ENCODE measurements at regions not wholly inside any gene's neighbourhood (a gene's known extent, or its start where the extent isn't known, plus 50 kb on each side); places are given as distances from the start of the nearest gene placed in this dataset.
A peak's percentile ranks its signal among the peaks of the same experiment; 100 is the strongest.

GRCh38 chr10:89879121-89879520, 177.7 kb downstream of the KIF20B start:
- FAIRE-seq (no peak), DNase-seq (ENCODE audit: low read depth, low spot score) (no peak)
- Histone ChIP-seq H2AFZ (ENCODE audit: control insufficient read depth, low read length) (no peak overlapping the region), H3K4me1 (ENCODE audit: control insufficient read depth, extremely low read depth, insufficient read depth, low read length) (no peaks in the 10 kb centered on the region), H3K9me3 (ENCODE audit: control insufficient read depth, low read depth, low read length) (no peaks in the 10 kb centered on the region), H3K9ac (ENCODE audit: control insufficient read depth, extremely low read depth, insufficient read depth, low read length) (no peak overlapping the region), H3K27me3 (ENCODE audit: control insufficient read depth, extremely low read depth, insufficient read depth, low read length) (no peaks in the 10 kb centered on the region), H3K27ac (ENCODE audit: control insufficient read depth, insufficient read depth, low read length) (no peak overlapping the region), H3K9me1 (ENCODE audit: control insufficient read depth, extremely low read depth, insufficient read depth, low read length) (no peaks in the 10 kb centered on the region), H3K4me3 (ENCODE audit: control insufficient read depth in 2 of 3, extremely low read depth in 1 of 3, insufficient read depth in 2 of 3, low read depth in 1 of 3, low read length in 3 of 3) (no peak overlapping the region), H4K20me1 (ENCODE audit: control insufficient read depth, extremely low read depth, insufficient read depth, low read length) (no peaks in the 10 kb centered on the region), H3K79me2 (ENCODE audit: control insufficient read depth, insufficient read depth, low read length) (no peaks in the 10 kb centered on the region), H3K4me2 (ENCODE audit: control insufficient read depth, extremely low read depth, insufficient read depth, low read depth, low read length) (no peak overlapping the region), H3K36me3 (ENCODE audit: control insufficient read depth in 2 of 2, extremely low read depth in 1 of 2, insufficient read depth in 2 of 2, low read length in 2 of 2) (no peaks in the 10 kb centered on the region)
- TF ChIP-seq EZH2 (IDR thresholded peaks at IDR 0.05; ENCODE audit: low read length) (no peak), CTCF (optimal IDR thresholded peaks at IDR 0.05 in 1 of 3, IDR thresholded peaks at IDR 0.05 in 1 of 3, conservative IDR thresholded peaks at IDR 0.05 in 1 of 3; ENCODE audit: extremely low read depth in 1 of 3, insufficient read depth in 2 of 3, low read length in 3 of 3) (no peak)
- dilution Hi-C loops (cut with MboI; ENCODE audit: extremely low pct_ligation_motif_present, low sequenced_read_pairs): no loop called here

- TF ChIP-seq EZH2 (IDR thresholded peaks at IDR 0.05; ENCODE audit: low read length): no peak
- no peak for TF ChIP-seq CTCF (optimal IDR thresholded peaks at IDR 0.05 in 1 of 3, IDR thresholded peaks at IDR 0.05 in 1 of 3, conservative IDR thresholded peaks at IDR 0.05 in 1 of 3; ENCODE audit: extremely low read depth in 1 of 3, insufficient read depth in 2 of 3, low read length in 3 of 3)
- H3K79me2 ChIP-seq (ENCODE audit: control insufficient read depth, insufficient read depth, low read length): no peaks in the 10 kb centered on the region
- H3K27ac ChIP-seq (ENCODE audit: control insufficient read depth, insufficient read depth, low read length): no peak overlapping the region
- dilution Hi-C loops (cut with MboI; ENCODE audit: extremely low pct_ligation_motif_present, low sequenced_read_pairs): no loop called here
- no peak overlapping the region for H3K4me3 ChIP-seq (ENCODE audit: control insufficient read depth in 2 of 3, extremely low read depth in 1 of 3, insufficient read depth in 2 of 3, low read depth in 1 of 3, low read length in 3 of 3)
- no peaks in the 10 kb centered on the region for H4K20me1 ChIP-seq (ENCODE audit: control insufficient read depth, extremely low read depth, insufficient read depth, low read length)
- no peak overlapping the region for H3K9ac ChIP-seq (ENCODE audit: control insufficient read depth, extremely low read depth, insufficient read depth, low read length)
- FAIRE-seq (no peak), DNase-seq (ENCODE audit: low read depth, low spot score) (no peak)
- no peak overlapping the region for H3K4me2 ChIP-seq (ENCODE audit: control insufficient read depth, extremely low read depth, insufficient read depth, low read depth, low read length)
- H3K36me3 ChIP-seq (ENCODE audit: control insufficient read depth in 2 of 2, extremely low read depth in 1 of 2, insufficient read depth in 2 of 2, low read length in 2 of 2): no peaks in the 10 kb centered on the region
- peak overlapping the region; percentile 13 for H2AFZ ChIP-seq (ENCODE audit: control insufficient read depth, low read length)
- no peaks in the 10 kb centered on the region for H3K27me3 ChIP-seq (ENCODE audit: control insufficient read depth, extremely low read depth, insufficient read depth, low read length)
- H3K9me3 ChIP-seq (ENCODE audit: control insufficient read depth, low read depth, low read length): no peaks in the 10 kb centered on the region
- H3K9me1 ChIP-seq (ENCODE audit: control insufficient read depth, extremely low read depth, insufficient read depth, low read length): no peaks in the 10 kb centered on the region
- H3K4me1 ChIP-seq (ENCODE audit: control insufficient read depth, extremely low read depth, insufficient read depth, low read length): peaks cover 8% of the 10 kb centered on the region
These were observed 186.0 kb downstream of the KIF20B start for GRCh38 chr10:89887406-89887805.
